ENCODE measurements at regions not wholly inside any gene's neighbourhood (a gene's known extent, or its start where the extent isn't known, plus 50 kb on each side); places are given as distances from the start of the nearest gene placed in this dataset.

GRCh38 chr4:176453658-176454057 lies 133.9 kb downstream of the SPCS3 start:
- H3K36me3 ChIP-seq (ENCODE audit: control insufficient read depth, insufficient read depth, low read length), result no peaks in the 10 kb centered on the region; the same call in 1 of the 2 replicates
- no peaks in the 10 kb centered on the region for H3K27me3 ChIP-seq (ENCODE audit: control insufficient read depth, insufficient read depth, low read length)
- BruUV-seq (replicated peaks), result no TSS peak
- H3K27ac ChIP-seq (ENCODE audit: low read length), result no peak overlapping the region
- intact Hi-C loops (cut with micrococcal nuclease; ENCODE audit: unreplicated experiment), result no loop called here
- in situ Hi-C loops (cut with HindIII; ENCODE audit: low pct_unique_long_range_greater_than_20kb, low sequenced_read_pairs), result no loop called here
- DNase-seq (ENCODE audit: low read depth, low spot score), result no peak
- H3K4me1 ChIP-seq (ENCODE audit: control insufficient read depth, insufficient read depth, low read length), result no peaks in the 10 kb centered on the region
- H3K4me3 ChIP-seq (ENCODE audit: low read depth in 2 of 2, low read length in 2 of 2), result no peak overlapping the region
- ChIA-PET POLR2A (no interaction called here), CTCF (no interaction called here)
- no peak for ATAC-seq
- no peaks in the 10 kb centered on the region for H3K9me3 ChIP-seq (ENCODE audit: control insufficient read depth, insufficient read depth, low read depth, low read length)
- TF ChIP-seq POLR2AphosphoS5 (IDR thresholded peaks at IDR 0.05; ENCODE audit: low read depth, low read length), result no peak
- TF ChIP-seq CTCF (IDR thresholded peaks at IDR 0.05), result no peak
- TF ChIP-seq TCF7L2 (IDR thresholded peaks at IDR 0.05; ENCODE audit: low read depth, low read length), result no peak
- no peak for TF ChIP-seq SIN3A (IDR thresholded peaks at IDR 0.05; ENCODE audit: borderline replicate concordance, insufficient read depth, low read depth, low read length)
- no peak for TF ChIP-seq REST (IDR thresholded peaks at IDR 0.05; ENCODE audit: insufficient read depth in 1 of 2, low read depth in 2 of 2, low read length in 1 of 2)

GRCh38 chr4:176464748-176465147 lies 145.0 kb downstream of the SPCS3 start:
- Histone ChIP-seq H3K4me1 (ENCODE audit: control insufficient read depth, insufficient read depth, low read length) (no peaks in the 10 kb centered on the region), H3K27me3 (ENCODE audit: control insufficient read depth, insufficient read depth, low read length) (no peaks in the 10 kb centered on the region), H3K4me3 (ENCODE audit: low read depth in 2 of 2, low read length in 2 of 2) (no peak overlapping the region), H3K36me3 (ENCODE audit: control insufficient read depth, insufficient read depth, low read length) (no peaks in the 10 kb centered on the region), H3K9me3 (ENCODE audit: control insufficient read depth, insufficient read depth, low read depth, low read length) (no peaks in the 10 kb centered on the region), H3K27ac (ENCODE audit: low read length) (no peak overlapping the region)
- ATAC-seq (no peak), DNase-seq (ENCODE audit: low read depth, low spot score) (no peak)
- in situ Hi-C loops (cut with HindIII; ENCODE audit: low pct_unique_long_range_greater_than_20kb, low sequenced_read_pairs), result no loop called here
- intact Hi-C loops (cut with micrococcal nuclease; ENCODE audit: unreplicated experiment), result no loop called here
- no TSS peak for BruUV-seq (replicated peaks)
- ChIA-PET CTCF (no interaction called here), POLR2A (no interaction called here)
- TF ChIP-seq POLR2AphosphoS5 (IDR thresholded peaks at IDR 0.05; ENCODE audit: low read depth, low read length) (no peak), SIN3A (IDR thresholded peaks at IDR 0.05; ENCODE audit: borderline replicate concordance, insufficient read depth, low read depth, low read length) (no peak), REST (IDR thresholded peaks at IDR 0.05; ENCODE audit: insufficient read depth in 1 of 2, low read depth in 2 of 2, low read length in 1 of 2) (no peak), TCF7L2 (IDR thresholded peaks at IDR 0.05; ENCODE audit: low read depth, low read length) (no peak), CTCF (IDR thresholded peaks at IDR 0.05) (no peak)

All from Panc1 (cell line).